HEK293T (cell line): ENCODE measurements at regions not wholly inside any gene's neighbourhood (a gene's known extent, or its start where the extent isn't known, plus 50 kb on each side); places are given as distances from the start of the nearest gene placed in this dataset.

Source experiments
- ARNT ChIP-seq: fragments of 450-650 bp; IDR thresholded peaks from 2 replicates; pipeline ENCODE4 v1.6.1; 2017; ENCODE audit warnings: mild to moderate bottlenecking
- BHLHE40 ChIP-seq: fragments of 450-650 bp; IDR thresholded peaks from 2 replicates; pipeline ENCODE4 v1.6.1; 2016; ENCODE audit warnings: mild to moderate bottlenecking, moderate library complexity, borderline replicate concordance
- ELF4 ChIP-seq: fragments of 450-650 bp; IDR thresholded peaks from 2 replicates; pipeline ENCODE4 v1.6.1; 2017; ENCODE audit warnings: antibody characterized with exemption
- FOXK2 ChIP-seq: fragments of 450-650 bp; IDR thresholded peaks from 2 replicates; pipeline ENCODE4 v1.6.1; 2016; ENCODE audit warnings: mild to moderate bottlenecking
- FOXM1 ChIP-seq: fragments of 450-650 bp; IDR thresholded peaks from 2 replicates; pipeline ENCODE4 v1.6.1; 2017; ENCODE audit warnings: mild to moderate bottlenecking, borderline replicate concordance
- HDGF ChIP-seq: fragments of 450-650 bp; IDR thresholded peaks from 2 replicates; pipeline ENCODE4 v1.6.1; 2017; ENCODE audit warnings: antibody characterized with exemption, borderline replicate concordance
- SP1 ChIP-seq: fragments of 450-650 bp; IDR thresholded peaks from 2 replicates; pipeline ENCODE4 v1.6.1; 2017
- SUZ12 ChIP-seq: fragments of 450-650 bp; IDR thresholded peaks from 2 replicates; pipeline ENCODE4 v1.6.1; 2016; ENCODE audit warnings: mild to moderate bottlenecking
- TARDBP ChIP-seq: fragments of 450-650 bp; IDR thresholded peaks from 2 replicates; pipeline ENCODE4 v1.6.1; 2016

DNA sequence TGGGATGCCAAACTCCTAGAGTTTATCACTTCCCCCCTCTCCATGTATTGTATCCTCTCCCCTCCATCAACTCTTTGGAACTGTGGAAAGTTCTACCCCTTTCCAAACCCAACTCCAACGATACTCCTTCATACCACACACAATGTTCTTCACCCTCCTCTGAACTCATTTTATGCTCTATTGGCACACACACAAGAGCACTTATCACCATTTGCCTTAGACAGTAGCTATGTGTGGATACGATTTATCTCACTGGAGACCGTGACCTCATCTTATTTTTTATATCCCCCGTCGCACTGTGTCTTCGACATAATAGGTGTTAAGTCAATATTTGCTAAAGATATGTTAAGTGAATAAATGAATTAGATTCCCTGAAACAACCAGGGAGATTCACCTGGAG lies 316.5 kb upstream of the PROK2 start:
- TF ChIP-seq SP1 (no peak), ELF4 (no peak), TARDBP (no peak), HDGF (no peak), FOXM1 (no peak), SUZ12 (no peak), FOXK2 (no peak), BHLHE40 (no peak), ARNT (no peak)
